Panc1 (cell line): ENCODE measurements at regions not wholly inside any gene's neighbourhood (a gene's known extent, or its start where the extent isn't known, plus 50 kb on each side); places are given as distances from the start of the nearest gene placed in this dataset.

ENCODE experiments used
- ATAC-seq: fragments of 200-7000 bp; cut with Tn5 transposase; 2 replicates; pipeline ENCODE4 v1.9.1; 2020; ENCODE audit warnings: mild to moderate bottlenecking, moderate library complexity
- BruUV-seq: library from RNA; stranded (reverse); fragments of 400-500 nt; replicated peaks from 2 replicates; lab custom pipeline; 2021; lab: Mats Ljungman, UMichigan
- CTCF ChIA-PET: fragments of 300-600 bp; sonication (Branson Sonifier 250); formaldehyde crosslinking; loops from one replicate; lab custom pipeline; 2022; ENCODE audit warnings: antibody characterized with exemption; lab: Charles Lee
- POLR2A ChIA-PET: fragments of 300-600 bp; sonication (Branson Sonifier 250); formaldehyde crosslinking; loops from one replicate; lab custom pipeline; 2022; ENCODE audit warnings: antibody characterized with exemption; lab: Charles Lee
- DNase-seq: peaks from one replicate; pipeline ENCODE4 v3.0.0-alpha.2; 2010; ENCODE audit warnings: low read depth, low spot score
- H3K27ac ChIP-seq: 2 replicates; pipeline ENCODE4 v1.5.1; 2011; ENCODE audit warnings: mild to moderate bottlenecking, low read length, inconsistent platforms
- H3K27me3 ChIP-seq: fragments of 200-500 bp; sonication (Bioruptor generic); 2 replicates; pipeline ENCODE4 v1.6.0; 2014; ENCODE audit warnings: low read length, inconsistent platforms; ENCODE audit not compliant: control insufficient read depth, insufficient read depth
- H3K36me3 ChIP-seq: fragments of 200-500 bp; sonication (Bioruptor generic); 2 replicates; pipeline ENCODE4 v1.5.1; 2014; ENCODE audit warnings: inconsistent platforms, mild to moderate bottlenecking, low read length, moderate library complexity; ENCODE audit not compliant: control insufficient read depth, insufficient read depth
- H3K4me1 ChIP-seq: 2 replicates; pipeline ENCODE4 v1.5.1; 2011; ENCODE audit warnings: inconsistent platforms, mild to moderate bottlenecking, low read length, moderate library complexity; ENCODE audit not compliant: control insufficient read depth, insufficient read depth
- H3K4me3 ChIP-seq, 2 experiments: 2 replicates each; pipeline ENCODE4 v1.5.1; 2011 to 2012; ENCODE audit warnings: low read depth in 2 of 2, low read length in 2 of 2, mild to moderate bottlenecking in 2 of 2, inconsistent platforms in 1 of 2, moderate library complexity in 1 of 2
- H3K9me3 ChIP-seq: fragments of 200-500 bp; sonication (Bioruptor generic); 2 replicates; pipeline ENCODE4 v1.5.1; 2014; ENCODE audit warnings: low read depth, mild to moderate bottlenecking, inconsistent platforms, low read length, moderate library complexity; ENCODE audit not compliant: control insufficient read depth, insufficient read depth
- CTCF ChIP-seq: fragments of 450-650 bp; IDR thresholded peaks from 2 replicates; pipeline ENCODE4 v1.5.1; 2017; ENCODE audit warnings: mild to moderate bottlenecking
- POLR2AphosphoS5 ChIP-seq: IDR thresholded peaks from 2 replicates; pipeline ENCODE4 v1.6.1; 2012; ENCODE audit warnings: mild to moderate bottlenecking, low read depth, low read length, moderate library complexity
- REST ChIP-seq, 2 experiments: IDR thresholded peaks; 2 replicates each; pipeline ENCODE4 v1.6.1; 2011 to 2012; ENCODE audit warnings: low read depth in 2 of 2, control low read depth in 1 of 2, low read length in 1 of 2, mild to moderate bottlenecking in 1 of 2, moderate library complexity in 1 of 2; ENCODE audit not compliant: insufficient read depth in 1 of 2
- SIN3A ChIP-seq: IDR thresholded peaks from 2 replicates; pipeline ENCODE4 v1.6.1; 2012; ENCODE audit warnings: low read depth, mild to moderate bottlenecking, low read length, moderate library complexity, borderline replicate concordance; ENCODE audit not compliant: insufficient read depth
- TCF7L2 ChIP-seq: IDR thresholded peaks from 2 replicates; pipeline ENCODE4 v1.6.1; 2011; ENCODE audit warnings: mild to moderate bottlenecking, low read depth, low read length, inconsistent platforms
- in situ Hi-C: cut with HindIII; loops from 2 replicates; pipeline ENCODE4 v1.10.0; 2016; ENCODE audit warnings: low sequenced_read_pairs, low pct_unique_long_range_greater_than_20kb
- intact Hi-C: fragments of 100-400 bp; cut with micrococcal nuclease; formaldehyde crosslinking; loops from one replicate; pipeline ENCODE4 v1.10.0; 2022; ENCODE audit not compliant: unreplicated experiment

GRCh38 chr6:163974322-163974721 is 559.8 kb downstream of the QKI start:
- Histone ChIP-seq H3K9me3 (no peaks in the 10 kb centered on the region), H3K27me3 (no peaks in the 10 kb centered on the region), H3K36me3 (no peaks in the 10 kb centered on the region; the same call in 1 of the 2 replicates), H3K4me3 (no peak overlapping the region), H3K4me1 (no peaks in the 10 kb centered on the region), H3K27ac (no peak overlapping the region)
- TF ChIP-seq TCF7L2, result no peak
- TF ChIP-seq CTCF, result no peak
- no peak for TF ChIP-seq SIN3A
- TF ChIP-seq POLR2AphosphoS5, result no peak
- TF ChIP-seq REST (IDR thresholded peaks at IDR 0.05; ENCODE audit: insufficient read depth in 1 of 2, low read depth in 2 of 2, low read length in 1 of 2), result no peak
- in situ Hi-C loops (no loop called here), intact Hi-C loops (no loop called here)
- no peak for DNase-seq
- ChIA-PET POLR2A (no interaction called here), CTCF (no interaction called here)
- no peak for ATAC-seq
- BruUV-seq, result no TSS peak

DNA sequence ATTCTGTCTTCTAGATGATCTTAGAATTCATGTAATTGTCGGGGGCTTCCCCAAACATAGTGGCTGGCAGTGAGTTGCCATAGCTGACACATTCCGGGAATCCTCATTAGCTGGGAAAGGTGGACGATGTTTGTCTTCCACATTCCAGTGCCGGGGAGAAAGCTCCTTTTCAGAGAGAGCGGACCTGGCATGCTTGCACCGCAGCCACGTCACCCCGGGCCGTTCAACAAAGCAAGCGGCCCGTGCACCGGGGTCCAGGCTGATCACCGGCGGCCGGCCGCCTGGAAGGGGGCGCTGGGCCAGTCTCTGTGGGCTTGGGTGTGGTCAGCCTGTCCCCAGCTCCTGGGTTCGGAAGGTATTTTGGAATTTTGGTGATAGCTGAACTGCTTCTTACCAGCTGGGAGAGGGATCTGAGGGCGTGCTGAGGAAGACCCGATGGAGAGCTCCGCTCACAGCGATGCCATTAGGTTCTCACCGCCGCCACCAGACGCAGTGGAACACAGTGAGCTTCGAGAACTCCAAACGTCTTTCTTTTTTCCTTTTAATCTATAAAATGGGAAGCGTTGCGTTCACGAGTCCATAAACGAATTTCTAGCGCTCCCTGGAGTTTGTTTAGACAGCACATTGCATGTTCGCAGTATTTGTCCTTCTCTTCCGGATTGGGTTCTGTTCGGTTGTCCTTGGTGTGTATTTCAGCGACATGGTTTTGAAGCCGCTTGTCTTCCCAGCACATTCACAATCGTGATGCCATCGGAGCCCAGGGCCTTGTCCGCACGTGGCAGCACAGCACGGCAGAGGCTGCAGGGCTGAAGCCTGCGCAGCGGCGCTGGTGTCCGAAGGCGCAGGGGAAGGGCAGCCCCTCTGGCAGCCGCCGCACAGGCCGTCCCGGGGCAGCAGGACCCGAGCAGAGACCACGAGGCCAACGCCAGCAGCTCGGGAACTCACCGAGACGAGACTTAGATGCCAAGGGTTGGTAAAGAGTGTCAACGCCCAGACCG is 557.6 kb downstream of the QKI start:
- intact Hi-C loops (no loop called here), in situ Hi-C loops (no loop called here)
- Histone ChIP-seq H3K4me3 (no peak overlapping the region), H3K27ac (no peak overlapping the region), H3K9me3 (no peaks in the 10 kb centered on the region), H3K4me1 (no peaks in the 10 kb centered on the region), H3K27me3 (no peaks in the 10 kb centered on the region), H3K36me3 (no peaks in the 10 kb centered on the region; the same call in 1 of the 2 replicates)
- no TSS peak for BruUV-seq
- DNase-seq (no peak), ATAC-seq (no peak)
- TF ChIP-seq SIN3A, result no peak
- no peak for TF ChIP-seq TCF7L2
- TF ChIP-seq CTCF, result no peak
- TF ChIP-seq POLR2AphosphoS5, result no peak
- no peak for TF ChIP-seq REST (IDR thresholded peaks at IDR 0.05; ENCODE audit: insufficient read depth in 1 of 2, low read depth in 2 of 2, low read length in 1 of 2)
- ChIA-PET CTCF (no interaction called here), POLR2A (no interaction called here)
